Mucosa of rectum (tissue), 2 donors: ENCODE measurements at regions not wholly inside any gene's neighbourhood (a gene's known extent, or its start where the extent isn't known, plus 50 kb on each side); places are given as distances from the start of the nearest gene placed in this dataset.

Experiments used
- H3K27ac ChIP-seq, 2 donors: one replicate each; pipeline ENCODE4 v1.7.0; 2013; ENCODE audit warnings: inconsistent platforms in 2 of 2, low read depth in 2 of 2, low read length in 2 of 2
- H3K27me3 ChIP-seq, 2 donors: one replicate each; pipeline ENCODE4 v1.7.0; 2013; ENCODE audit warnings: low read length in 2 of 2; ENCODE audit not compliant: control insufficient read depth in 2 of 2, insufficient read depth in 2 of 2
- H3K36me3 ChIP-seq, 2 donors: one replicate each; pipeline ENCODE4 v1.7.0; 2013; ENCODE audit warnings: low read length in 2 of 2; ENCODE audit not compliant: control insufficient read depth in 2 of 2, insufficient read depth in 2 of 2
- H3K4me1 ChIP-seq, 2 donors: one replicate each; pipeline ENCODE4 v1.7.0; 2013; ENCODE audit warnings: low read length in 2 of 2, mild to moderate bottlenecking in 1 of 2; ENCODE audit not compliant: control insufficient read depth in 2 of 2, insufficient read depth in 2 of 2
- H3K4me3 ChIP-seq, 2 donors: one replicate each; pipeline ENCODE4 v1.7.0; 2013; ENCODE audit warnings: low read length in 2 of 2
- H3K9ac ChIP-seq, 2 donors: one replicate each; pipeline ENCODE4 v1.7.0; 2013; ENCODE audit warnings: low read length in 2 of 2, low read depth in 1 of 2, mild to moderate bottlenecking in 1 of 2
- H3K9me3 ChIP-seq, 2 donors: one replicate each; pipeline ENCODE4 v1.7.0; 2013; ENCODE audit warnings: low read length in 2 of 2; ENCODE audit not compliant: control insufficient read depth in 2 of 2
- donor health status: healthy.
- donor health status: Normal muscosa, but diverticular disease.

GRCh38 chr4:128721896-128722295, 87.6 kb upstream of the JADE1 start:
- H3K27ac ChIP-seq, result no peak overlapping the region
- H3K9me3 ChIP-seq, result no peaks in the 10 kb centered on the region
- no peaks in the 10 kb centered on the region for H3K36me3 ChIP-seq
- H3K9ac ChIP-seq, result no peak overlapping the region
- no peaks in the 10 kb centered on the region for H3K4me1 ChIP-seq
- H3K27me3 ChIP-seq, result no peaks in the 10 kb centered on the region
- no peak overlapping the region for H3K4me3 ChIP-seq

GRCh38 chr4:128720270-128720669, 89.2 kb upstream of the JADE1 start:
- no peaks in the 10 kb centered on the region for H3K4me1 ChIP-seq
- no peak overlapping the region for H3K27ac ChIP-seq
- no peak overlapping the region for H3K4me3 ChIP-seq
- no peaks in the 10 kb centered on the region for H3K36me3 ChIP-seq
- no peak overlapping the region for H3K9ac ChIP-seq
- no peaks in the 10 kb centered on the region for H3K27me3 ChIP-seq
- H3K9me3 ChIP-seq, result no peaks in the 10 kb centered on the region

- H3K9me3 ChIP-seq, result no peaks in the 10 kb centered on the region
- H3K27ac ChIP-seq, result no peak overlapping the region
- H3K4me3 ChIP-seq, result no peak overlapping the region
- no peak overlapping the region for H3K9ac ChIP-seq
- no peaks in the 10 kb centered on the region for H3K27me3 ChIP-seq
- H3K36me3 ChIP-seq, result no peaks in the 10 kb centered on the region
- no peaks in the 10 kb centered on the region for H3K4me1 ChIP-seq
Measured at GRCh38 chr4:128718768-128719167, 90.7 kb upstream of the JADE1 start.

- Histone ChIP-seq H3K4me1 (no peaks in the 10 kb centered on the region), H3K9ac (no peak overlapping the region), H3K27ac (no peak overlapping the region), H3K9me3 (no peaks in the 10 kb centered on the region), H3K27me3 (no peaks in the 10 kb centered on the region), H3K4me3 (no peak overlapping the region), H3K36me3 (no peaks in the 10 kb centered on the region)
Measured at GRCh38 chr4:128716338-128716737, 93.2 kb upstream of the JADE1 start.

GRCh38 chr4:128715616-128716015, 93.9 kb upstream of the JADE1 start:
- H3K9me3 ChIP-seq, result no peaks in the 10 kb centered on the region
- no peak overlapping the region for H3K4me3 ChIP-seq
- H3K27me3 ChIP-seq, result no peaks in the 10 kb centered on the region
- H3K9ac ChIP-seq, result no peak overlapping the region
- no peak overlapping the region for H3K27ac ChIP-seq
- H3K4me1 ChIP-seq, result no peaks in the 10 kb centered on the region
- no peaks in the 10 kb centered on the region for H3K36me3 ChIP-seq

- Histone ChIP-seq H3K27ac (no peak overlapping the region), H3K36me3 (no peaks in the 10 kb centered on the region), H3K27me3 (no peaks in the 10 kb centered on the region), H3K9ac (no peak overlapping the region), H3K9me3 (no peaks in the 10 kb centered on the region), H3K4me3 (no peak overlapping the region), H3K4me1 (no peaks in the 10 kb centered on the region)
Measured at GRCh38 chr4:128711361-128711760, 98.1 kb upstream of the JADE1 start.

GRCh38 chr4:128709268-128709667, 100.2 kb upstream of the JADE1 start:
- no peaks in the 10 kb centered on the region for H3K27me3 ChIP-seq
- no peaks in the 10 kb centered on the region for H3K9me3 ChIP-seq
- H3K9ac ChIP-seq, result no peak overlapping the region
- H3K27ac ChIP-seq, result no peak overlapping the region
- no peak overlapping the region for H3K4me3 ChIP-seq
- H3K36me3 ChIP-seq, result no peaks in the 10 kb centered on the region
- H3K4me1 ChIP-seq, result no peaks in the 10 kb centered on the region

- no peaks in the 10 kb centered on the region for H3K4me1 ChIP-seq
- H3K4me3 ChIP-seq, result no peak overlapping the region
- H3K9me3 ChIP-seq, result no peaks in the 10 kb centered on the region
- H3K27me3 ChIP-seq, result no peaks in the 10 kb centered on the region
- no peak overlapping the region for H3K9ac ChIP-seq
- H3K27ac ChIP-seq, result no peak overlapping the region
- H3K36me3 ChIP-seq, result no peaks in the 10 kb centered on the region
Measured at GRCh38 chr4:128707864-128708263, 101.6 kb upstream of the JADE1 start.

- Histone ChIP-seq H3K27me3 (no peaks in the 10 kb centered on the region), H3K4me1 (no peaks in the 10 kb centered on the region), H3K9ac (no peak overlapping the region), H3K27ac (no peak overlapping the region), H3K9me3 (no peaks in the 10 kb centered on the region), H3K4me3 (no peak overlapping the region), H3K36me3 (no peaks in the 10 kb centered on the region)
Measured at GRCh38 chr4:128703948-128704347, 105.6 kb upstream of the JADE1 start.

GRCh38 chr4:128700659-128701350, 108.7 kb upstream of the JADE1 start:
- no peaks in the 10 kb centered on the region for H3K36me3 ChIP-seq
- no peak overlapping the region for H3K9ac ChIP-seq
- no peak overlapping the region for H3K27ac ChIP-seq
- no peaks in the 10 kb centered on the region for H3K4me1 ChIP-seq
- no peak overlapping the region for H3K4me3 ChIP-seq
- no peaks in the 10 kb centered on the region for H3K9me3 ChIP-seq
- H3K27me3 ChIP-seq, result no peaks in the 10 kb centered on the region

- no peak overlapping the region for H3K27ac ChIP-seq
- H3K4me3 ChIP-seq, result no peak overlapping the region
- H3K9ac ChIP-seq, result no peak overlapping the region
- H3K27me3 ChIP-seq, result no peaks in the 10 kb centered on the region
- no peaks in the 10 kb centered on the region for H3K4me1 ChIP-seq
- no peaks in the 10 kb centered on the region for H3K36me3 ChIP-seq
- H3K9me3 ChIP-seq, result no peaks in the 10 kb centered on the region
Measured at GRCh38 chr4:128698386-128698785, 111.1 kb upstream of the JADE1 start.
